HepG2 (cell line): ENCODE measurements at regions not wholly inside any gene's neighbourhood (a gene's known extent, or its start where the extent isn't known, plus 50 kb on each side); places are given as distances from the start of the nearest gene placed in this dataset.
A peak's percentile ranks its signal among the peaks of the same experiment; 100 is the strongest.
"Not testable (repeated sequence)": the region's sequence is repeated elsewhere in the genome, so short reads cannot be mapped to it uniquely, and the experiment has no call there.

Experiments used
- ATAC-seq: fragments of 200-7000 bp; cut with Tn5 transposase; 3 replicates; pipeline ENCODE4 v1.9.1; 2020; ENCODE audit warnings: mild to moderate bottlenecking, moderate library complexity
- BruUV-seq: library from RNA; stranded (reverse); fragments of 400-500 nt; replicated peaks from 2 replicates; lab custom pipeline; 2021; lab: Mats Ljungman, UMichigan
- CTCF ChIA-PET: fragments of 300-600 bp; formaldehyde crosslinking; extraction: SDS; loops from one replicate; lab custom pipeline; 2021; ENCODE audit warnings: low total read pairs, inconsistent platforms, low intra/inter-chr PET ratio; lab: Yijun Ruan, JAX
- POLR2A ChIA-PET: fragments of 350-600 bp; sonication (Branson Sonifier 250); formaldehyde crosslinking; loops from one replicate; lab custom pipeline; 2020; ENCODE audit warnings: antibody characterized with exemption, inconsistent platforms; lab: Yijun Ruan, JAX
- DNase-seq: peaks from one replicate; pipeline ENCODE4 v3.0.0-alpha.2; 2015; ENCODE audit warnings: low spot score
- FAIRE-seq: peaks from 3 replicates; lab custom pipeline; 2011; peaks lifted over from hg19 to GRCh38; lab: Jason Lieb, UNC
- H2AFZ ChIP-seq: one replicate; pipeline ENCODE4 v1.6.1; 2011; ENCODE audit warnings: low read length, inconsistent platforms
- H3K27ac ChIP-seq: fragments of 300-600 bp; 3 replicates; pipeline ENCODE4 v1.8.0; 2011; ENCODE audit warnings: mixed run types, mild to moderate bottlenecking, mixed read lengths, low read length, inconsistent platforms; ENCODE audit not compliant: insufficient read depth; ENCODE audit errors: extremely low read length
- H3K27me3 ChIP-seq, 2 experiments: fragments of 200-600 bp in 1 of 2; 2 replicates in 1 of 2; 3 replicates in 1 of 2; pipeline versions ENCODE4 v1.6.0 to v1.8.0; 2011; ENCODE audit warnings: low read length in 2 of 2, mild to moderate bottlenecking in 2 of 2, moderate library complexity in 2 of 2, inconsistent platforms in 1 of 2; ENCODE audit not compliant: insufficient read depth in 2 of 2, control insufficient read depth in 1 of 2
- H3K36me3 ChIP-seq, 2 experiments: fragments of 200-600 bp in 1 of 2; replicated peaks in 1 of 2; 2 replicates in 1 of 2; 3 replicates in 1 of 2; pipeline versions ENCODE4 v1.5.1 to v1.8.0; 2011; ENCODE audit warnings: low read length in 2 of 2, inconsistent platforms in 1 of 2; ENCODE audit not compliant: insufficient read depth in 2 of 2, control insufficient read depth in 1 of 2
- H3K4me1 ChIP-seq: 2 replicates; pipeline ENCODE4 v1.5.1; 2012; ENCODE audit warnings: low read length, inconsistent platforms; ENCODE audit not compliant: insufficient read depth
- H3K4me2 ChIP-seq: 2 replicates; pipeline ENCODE4 v1.6.0; 2011; ENCODE audit warnings: low read depth, low read length, inconsistent platforms
- H3K4me3 ChIP-seq, 3 experiments: fragments of 200-600 bp in 1 of 3; sonication (generic), shearing (Covaris generic) in 1 of 3; replicated peaks in 1 of 3; 2 replicates each; pipeline ENCODE4 v1.5.1; 2011 to 2016; ENCODE audit warnings: low read length in 3 of 3, inconsistent platforms in 2 of 3, low read depth in 2 of 3, mild to moderate bottlenecking in 2 of 3, control low read depth in 1 of 3, mixed read lengths in 1 of 3; ENCODE audit not compliant: insufficient read depth in 1 of 3
- H3K79me2 ChIP-seq: one replicate; pipeline ENCODE4 v1.6.1; 2011; ENCODE audit warnings: low read length, inconsistent platforms; ENCODE audit not compliant: insufficient read depth
- H3K9ac ChIP-seq: 2 replicates; pipeline ENCODE4 v1.6.0; 2011; ENCODE audit warnings: mild to moderate bottlenecking, low read depth, low read length, inconsistent platforms; ENCODE audit not compliant: insufficient read depth
- H3K9me3 ChIP-seq: 2 replicates; pipeline ENCODE4 v1.5.1; 2012; ENCODE audit warnings: mild to moderate bottlenecking, low read length
- H4K20me1 ChIP-seq: 2 replicates; pipeline ENCODE4 v1.6.0; 2011; ENCODE audit warnings: inconsistent platforms, mild to moderate bottlenecking, low read length, moderate library complexity; ENCODE audit not compliant: insufficient read depth
- TCF7 ChIP-seq: sonication (generic); IDR thresholded peaks from 2 replicates; pipeline ENCODE4 v1.6.1; 2016; ENCODE audit warnings: antibody characterized with exemption, low read depth
- ZFAT ChIP-seq: sonication (generic); formaldehyde crosslinking; conservative IDR thresholded peaks from 2 replicates; pipeline ENCODE4 v1.8.1; 2023; ENCODE audit warnings: missing genetic modification reagents, inconsistent platforms
- WGBS: methylation state at CpG from one replicate; pipeline ENCODE4 v1.1.6; 2017; ENCODE audit warnings: low lambda C conversion rate; 5-methylcytosine and 5-hydroxymethylcytosine counted together
- in situ Hi-C: cut with HindIII; loops from 2 replicates; pipeline ENCODE4 v1.10.0; 2017; ENCODE audit warnings: low pct_unique_long_range_greater_than_20kb; ENCODE audit not compliant: extremely low pct_ligation_motif_present
- intact Hi-C: fragments of 100-400 bp; cut with micrococcal nuclease; formaldehyde crosslinking; loops from one replicate; pipeline ENCODE4 v1.10.0; 2022; ENCODE audit not compliant: unreplicated experiment
- TF ChIP-seq, protein P1 (sequence below): sonication (generic); formaldehyde crosslinking; IDR thresholded peaks from 2 replicates; pipeline ENCODE4 v1.5.0; 2020; ENCODE audit warnings: missing genetic modification reagents
- TF ChIP-seq, protein P2 (sequence below): sonication (generic); formaldehyde crosslinking; IDR thresholded peaks from 2 replicates; pipeline ENCODE4 v1.4.0; 2020; ENCODE audit warnings: missing genetic modification reagents
- TF ChIP-seq, protein P3 (sequence below): IDR thresholded peaks from 2 replicates; pipeline ENCODE4 v1.6.1; 2018; ENCODE audit warnings: missing genetic modification reagents

DNA sequence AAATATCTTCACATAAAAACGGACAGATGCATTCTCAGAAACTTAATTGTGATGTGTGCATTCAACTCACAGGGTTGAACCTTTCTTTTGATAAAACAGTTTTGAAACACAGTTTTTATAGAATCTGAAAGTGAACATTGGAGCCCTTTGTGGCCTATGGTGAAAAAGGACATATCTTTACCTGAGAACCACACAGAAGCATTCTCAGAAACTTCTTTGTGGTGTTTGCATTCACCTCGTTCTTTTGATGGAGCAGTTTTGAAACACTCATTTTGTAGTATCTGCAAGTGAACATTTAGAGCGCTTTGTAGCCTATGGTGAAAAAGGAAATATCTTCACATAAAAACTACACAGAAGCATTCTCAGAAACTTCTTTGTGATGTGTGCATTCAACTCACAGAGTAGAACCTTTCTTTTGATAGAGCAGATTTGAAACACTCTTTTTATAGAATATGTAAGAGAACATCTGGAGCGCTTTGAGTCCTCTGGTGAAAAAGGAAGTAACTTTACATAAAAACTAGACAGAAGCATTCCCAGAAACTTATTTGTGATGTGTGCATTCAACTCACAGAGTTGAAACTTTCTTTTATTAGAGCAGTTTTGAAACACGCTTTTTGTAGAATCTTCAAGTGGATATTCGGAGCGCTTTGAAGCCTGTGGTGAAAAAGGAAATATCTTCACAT is 591.9 kb upstream of the ZNF337 start:
- H2AFZ ChIP-seq, H3K4me1 ChIP-seq, POLR2A ChIA-PET, H3K36me3 ChIP-seq, in situ Hi-C loops, CTCF ChIA-PET, BruUV-seq, ATAC-seq, H3K27me3 ChIP-seq, H3K9ac ChIP-seq, H4K20me1 ChIP-seq, H3K4me3 ChIP-seq, intact Hi-C loops, H3K9me3 ChIP-seq, H3K4me2 ChIP-seq, H3K79me2 ChIP-seq, DNase-seq, H3K27ac ChIP-seq, FAIRE-seq: not testable (repeated sequence)
- 47% methylated on average over 7 of the region's 7 CpGs for WGBS

DNA sequence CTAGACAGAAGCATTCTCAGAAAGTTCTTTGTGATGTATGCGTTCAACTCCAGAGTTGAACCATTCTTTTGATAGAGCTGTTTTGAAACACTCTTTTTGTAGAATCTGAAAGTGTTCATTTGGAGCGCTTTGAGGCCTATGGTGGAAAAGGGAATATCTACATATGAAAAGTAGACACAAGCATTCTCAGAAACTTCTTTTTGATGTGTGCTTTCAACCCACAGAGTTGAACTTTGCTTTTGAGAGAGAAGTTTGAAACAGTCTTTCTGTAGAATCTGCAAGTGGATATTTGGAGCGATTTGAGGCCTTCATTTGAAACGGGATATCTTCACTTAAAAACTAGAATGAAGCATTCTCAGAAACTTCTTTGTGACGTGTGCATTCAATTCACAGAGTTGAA is 582.6 kb upstream of the ZNF337 start:
- Histone ChIP-seq H2AFZ (no peak overlapping the region), H3K36me3 (no peaks in the 10 kb centered on the region)
- TF ChIP-seq, protein P1, sequence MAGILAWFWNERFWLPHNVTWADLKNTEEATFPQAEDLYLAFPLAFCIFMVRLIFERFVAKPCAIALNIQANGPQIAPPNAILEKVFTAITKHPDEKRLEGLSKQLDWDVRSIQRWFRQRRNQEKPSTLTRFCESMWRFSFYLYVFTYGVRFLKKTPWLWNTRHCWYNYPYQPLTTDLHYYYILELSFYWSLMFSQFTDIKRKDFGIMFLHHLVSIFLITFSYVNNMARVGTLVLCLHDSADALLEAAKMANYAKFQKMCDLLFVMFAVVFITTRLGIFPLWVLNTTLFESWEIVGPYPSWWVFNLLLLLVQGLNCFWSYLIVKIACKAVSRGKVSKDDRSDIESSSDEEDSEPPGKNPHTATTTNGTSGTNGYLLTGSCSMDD (CRISPR knock-in tag), result no peak
- peak; percentile 56; the same call in 1 of the 2 replicates for TF ChIP-seq ZFAT (CRISPR knock-in tag)
- TF ChIP-seq, protein P2, sequence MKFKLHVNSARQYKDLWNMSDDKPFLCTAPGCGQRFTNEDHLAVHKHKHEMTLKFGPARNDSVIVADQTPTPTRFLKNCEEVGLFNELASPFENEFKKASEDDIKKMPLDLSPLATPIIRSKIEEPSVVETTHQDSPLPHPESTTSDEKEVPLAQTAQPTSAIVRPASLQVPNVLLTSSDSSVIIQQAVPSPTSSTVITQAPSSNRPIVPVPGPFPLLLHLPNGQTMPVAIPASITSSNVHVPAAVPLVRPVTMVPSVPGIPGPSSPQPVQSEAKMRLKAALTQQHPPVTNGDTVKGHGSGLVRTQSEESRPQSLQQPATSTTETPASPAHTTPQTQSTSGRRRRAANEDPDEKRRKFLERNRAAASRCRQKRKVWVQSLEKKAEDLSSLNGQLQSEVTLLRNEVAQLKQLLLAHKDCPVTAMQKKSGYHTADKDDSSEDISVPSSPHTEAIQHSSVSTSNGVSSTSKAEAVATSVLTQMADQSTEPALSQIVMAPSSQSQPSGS (CRISPR knock-in tag), result no peak
- TF ChIP-seq, protein P3, sequence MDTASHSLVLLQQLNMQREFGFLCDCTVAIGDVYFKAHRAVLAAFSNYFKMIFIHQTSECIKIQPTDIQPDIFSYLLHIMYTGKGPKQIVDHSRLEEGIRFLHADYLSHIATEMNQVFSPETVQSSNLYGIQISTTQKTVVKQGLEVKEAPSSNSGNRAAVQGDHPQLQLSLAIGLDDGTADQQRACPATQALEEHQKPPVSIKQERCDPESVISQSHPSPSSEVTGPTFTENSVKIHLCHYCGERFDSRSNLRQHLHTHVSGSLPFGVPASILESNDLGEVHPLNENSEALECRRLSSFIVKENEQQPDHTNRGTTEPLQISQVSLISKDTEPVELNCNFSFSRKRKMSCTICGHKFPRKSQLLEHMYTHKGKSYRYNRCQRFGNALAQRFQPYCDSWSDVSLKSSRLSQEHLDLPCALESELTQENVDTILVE (CRISPR knock-in tag), result no peak
- 0 out of 2 replicates have a peak, but pooled peaks have one; percentile 17 for TF ChIP-seq TCF7
- TF ChIP-seq, all 625 proteins: peak for 2
- FAIRE-seq (no peak), DNase-seq (peak; percentile 10), ATAC-seq (no peak)
- POLR2A ChIA-PET, result no interaction called here
- Histone ChIP-seq H3K27me3 (peaks cover 0 to 17% of the 10 kb centered on the region in 2 experiments; a peak in 2 of 5 replicates), H3K4me2 (no peak overlapping the region), H3K27ac (no peak overlapping the region), H4K20me1 (no peaks in the 10 kb centered on the region), H3K79me2 (no peaks in the 10 kb centered on the region), H3K4me1 (peaks cover 6% of the 10 kb centered on the region), H3K4me3 (no peak overlapping the region), H3K9ac (no peak overlapping the region), H3K9me3 (no peaks in the 10 kb centered on the region)
- no TSS peak for BruUV-seq
- in situ Hi-C loops, result no loop called here
- intact Hi-C loops, result no loop called here
- CTCF ChIA-PET, result no interaction called here
- 25% methylated on average over 5 of the region's 5 CpGs for WGBS
